ENCODE measurements at regions not wholly inside any gene's neighbourhood (a gene's known extent, or its start where the extent isn't known, plus 50 kb on each side); places are given as distances from the start of the nearest gene placed in this dataset.

DNA sequence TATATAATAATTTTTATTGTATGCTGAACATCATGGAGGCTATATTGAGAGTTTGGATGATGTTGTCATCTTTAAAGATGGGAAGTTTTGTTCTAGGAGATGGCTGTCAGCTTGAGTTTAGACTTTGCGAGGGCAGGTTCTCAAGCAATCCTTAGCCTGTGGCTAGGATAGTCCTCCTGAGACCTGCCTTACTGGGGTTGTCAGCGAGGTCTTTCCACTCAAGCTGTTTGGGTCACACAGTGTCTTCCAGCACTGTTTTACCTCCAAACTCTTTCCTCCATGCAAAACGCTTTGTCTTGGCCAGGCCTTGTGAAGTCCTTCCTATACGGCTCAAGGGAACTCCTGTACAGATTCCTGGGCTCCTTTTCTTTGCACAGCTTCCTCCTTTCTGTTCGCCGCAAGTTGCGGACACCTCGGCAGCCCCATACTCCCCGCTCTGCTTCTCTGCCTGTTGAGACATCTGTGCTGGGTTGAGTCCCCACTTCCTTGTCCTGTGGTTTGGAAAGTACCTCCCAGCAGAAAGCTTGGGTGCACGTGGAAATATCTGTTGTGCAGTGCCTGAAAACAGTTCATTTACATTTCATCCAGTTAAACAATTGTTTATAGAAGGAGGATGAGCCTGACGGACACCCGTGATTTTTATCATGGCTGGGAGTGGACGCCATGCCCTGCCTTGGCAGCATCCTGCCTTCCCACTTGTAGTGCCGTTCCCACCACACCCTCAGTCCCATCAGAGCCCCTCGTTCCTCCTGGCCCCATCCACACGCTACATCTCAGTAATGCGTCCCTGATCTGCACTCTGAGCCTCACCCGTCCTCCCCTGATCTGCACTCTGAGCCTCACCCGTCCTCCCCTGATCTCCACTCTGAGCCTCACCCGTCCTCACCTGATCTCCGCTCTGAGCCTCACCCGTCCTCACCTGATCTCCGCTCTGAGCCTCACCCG, 55.0 kb upstream of the CBFA2T3 start:
- TF ChIP-seq POLR2A (IDR thresholded peaks at IDR 0.05; ENCODE audit: low read depth, low read length) (no peak), POLR2AphosphoS5 (IDR thresholded peaks at IDR 0.05; ENCODE audit: low read depth, low read length) (no peak), SPI1 (IDR thresholded peaks at IDR 0.05; ENCODE audit: low read depth, low read length) (peak; percentile 78), TAF1 (IDR thresholded peaks at IDR 0.05; ENCODE audit: low read depth, low read length) (no peak), POU2F2 (IDR thresholded peaks at IDR 0.05; ENCODE audit: low read depth, low read length) (no peak), PAX5 (IDR thresholded peaks at IDR 0.05; ENCODE audit: insufficient read depth, low read length, severe bottlenecking) (no peak)

All from GM12891 (cell line).